Activated CD4-positive, alpha-beta T cell treated with anti-CD3 and anti-CD28 coated beads, Interleukin-2, Interleukin-6, amounts not matched to agents 100 ng/mL and 50 ng/mL, durations not matched to agents 16 hours and 8 hours (primary cell): ENCODE measurements at regions not wholly inside any gene's neighbourhood (a gene's known extent, or its start where the extent isn't known, plus 50 kb on each side); places are given as distances from the start of the nearest gene placed in this dataset.
A peak's percentile ranks its signal among the peaks of the same experiment; 100 is the strongest.

Experiments used
- DNase-seq: peaks from one replicate; pipeline ENCODE4 v3.0.0-alpha.2; 2020

- DNase-seq = peak; percentile 69
These were observed 238.4 kb upstream of the MDFIC2 start for GRCh38 chr3:70550723-70551319.

- no peak for DNase-seq
These were observed 234.2 kb upstream of the MDFIC2 start for GRCh38 chr3:70546679-70547078.

GRCh38 chr3:70543493-70543892, 231.1 kb upstream of the MDFIC2 start:
- DNase-seq = no peak

GRCh38 chr3:70539908-70540307, 227.5 kb upstream of the MDFIC2 start:
- peak; percentile 10 for DNase-seq

- DNase-seq = no peak
These were observed 220.4 kb upstream of the MDFIC2 start for GRCh38 chr3:70532806-70533205.

GRCh38 chr3:70531838-70532489, 219.5 kb upstream of the MDFIC2 start:
- no peak for DNase-seq

GRCh38 chr3:70531063-70531657, 218.7 kb upstream of the MDFIC2 start:
- DNase-seq = no peak

GRCh38 chr3:70530626-70531025, 218.2 kb upstream of the MDFIC2 start:
- DNase-seq = no peak

GRCh38 chr3:70527026-70527425, 214.6 kb upstream of the MDFIC2 start:
- DNase-seq = no peak

GRCh38 chr3:70519913-70520659, 207.6 kb upstream of the MDFIC2 start:
- DNase-seq = no peak

- no peak for DNase-seq
These were observed 206.6 kb upstream of the MDFIC2 start for GRCh38 chr3:70519026-70519425.

GRCh38 chr3:70518356-70518755, 205.9 kb upstream of the MDFIC2 start:
- DNase-seq = no peak

- DNase-seq = no peak
These were observed 204.9 kb upstream of the MDFIC2 start for GRCh38 chr3:70517124-70517890.

GRCh38 chr3:70516076-70516475, 203.6 kb upstream of the MDFIC2 start:
- no peak for DNase-seq

- DNase-seq = no peak
These were observed 195.0 kb upstream of the MDFIC2 start for GRCh38 chr3:70507486-70507885.

- DNase-seq = no peak
These were observed 194.3 kb upstream of the MDFIC2 start for GRCh38 chr3:70506775-70507174.

- DNase-seq = no peak
These were observed 189.1 kb upstream of the MDFIC2 start for GRCh38 chr3:70501561-70501960.

- no peak for DNase-seq
These were observed 176.4 kb upstream of the MDFIC2 start for GRCh38 chr3:70488816-70489215.

GRCh38 chr3:70488131-70488530, 175.7 kb upstream of the MDFIC2 start:
- no peak for DNase-seq

- no peak for DNase-seq
These were observed 174.1 kb upstream of the MDFIC2 start for GRCh38 chr3:70486414-70487017.

GRCh38 chr3:70476174-70476573, 163.7 kb upstream of the MDFIC2 start:
- DNase-seq = no peak
